Immature natural killer cell (primary cell): ENCODE measurements at regions not wholly inside any gene's neighbourhood (a gene's known extent, or its start where the extent isn't known, plus 50 kb on each side); places are given as distances from the start of the nearest gene placed in this dataset.

Source experiments
- DNase-seq, 3 donors: peaks; one replicate each; pipeline ENCODE4 v3.0.0; 2022; ENCODE audit warnings: mixed read lengths in 1 of 3
- H3K27ac Mint-ChIP-seq, 6 donors: one replicate each; pipeline ENCODE4 v1.8.0; 2020; ENCODE audit warnings: mixed read lengths in 6 of 6, mild to moderate bottlenecking in 5 of 6, inconsistent platforms in 4 of 6, moderate library complexity in 3 of 6
- H3K27me3 Mint-ChIP-seq, 3 donors: one replicate each; pipeline ENCODE4 v1.8.0; 2020 to 2021; ENCODE audit warnings: low read depth in 3 of 3, mild to moderate bottlenecking in 3 of 3, mixed read lengths in 3 of 3, moderate library complexity in 3 of 3, inconsistent platforms in 1 of 3
- H3K36me3 Mint-ChIP-seq, 3 donors: one replicate each; pipeline ENCODE4 v1.8.0; 2020; ENCODE audit warnings: mixed read lengths in 3 of 3, inconsistent platforms in 2 of 3, mild to moderate bottlenecking in 2 of 3
- H3K4me1 Mint-ChIP-seq, 2 donors: one replicate each; pipeline ENCODE4 v1.8.0; 2020; ENCODE audit warnings: inconsistent platforms in 2 of 2, mild to moderate bottlenecking in 2 of 2, mixed read lengths in 2 of 2, moderate library complexity in 1 of 2
- H3K4me3 Mint-ChIP-seq, 5 donors: one replicate each; pipeline ENCODE4 v1.8.0; 2020; ENCODE audit warnings: mild to moderate bottlenecking in 5 of 5, mixed read lengths in 5 of 5, inconsistent platforms in 3 of 5, moderate library complexity in 3 of 5
- H3K9me3 Mint-ChIP-seq, 6 donors: one replicate each; pipeline ENCODE4 v1.8.0; 2020; ENCODE audit warnings: mild to moderate bottlenecking in 6 of 6, mixed read lengths in 6 of 6, inconsistent platforms in 4 of 6, moderate library complexity in 3 of 6

DNA sequence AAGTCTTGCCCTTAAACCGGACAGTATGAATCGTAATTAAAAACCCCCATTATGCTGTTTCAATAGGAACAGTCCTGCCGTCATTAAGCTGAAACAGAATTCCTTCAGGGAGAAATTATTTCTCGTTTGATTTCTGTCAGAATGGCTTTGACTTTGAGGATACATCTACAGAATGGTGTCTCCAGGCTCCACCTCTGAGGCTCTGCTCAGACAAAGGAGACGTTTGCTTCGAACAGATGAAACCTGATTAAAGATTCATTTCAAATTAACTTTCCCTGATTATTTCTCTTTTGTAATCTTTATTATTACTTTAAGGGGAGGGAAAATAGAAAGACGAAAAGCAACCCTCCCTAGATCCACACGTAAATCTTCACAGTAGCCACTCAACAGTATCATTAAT is 106.9 kb downstream of the TMEM114 start:
- DNase-seq = no peak
- H3K27ac Mint-ChIP-seq = no peak overlapping the region
- peaks cover 0 to 1% (median 0%) of the 10 kb centered on the region in 6 donors for H3K9me3 Mint-ChIP-seq
- peaks cover 1 to 5% (median 2%) of the 10 kb centered on the region in 3 donors for H3K27me3 Mint-ChIP-seq
- no peaks in the 10 kb centered on the region for H3K4me1 Mint-ChIP-seq
- H3K36me3 Mint-ChIP-seq = no peaks in the 10 kb centered on the region
- H3K4me3 Mint-ChIP-seq = no peak overlapping the region

DNA sequence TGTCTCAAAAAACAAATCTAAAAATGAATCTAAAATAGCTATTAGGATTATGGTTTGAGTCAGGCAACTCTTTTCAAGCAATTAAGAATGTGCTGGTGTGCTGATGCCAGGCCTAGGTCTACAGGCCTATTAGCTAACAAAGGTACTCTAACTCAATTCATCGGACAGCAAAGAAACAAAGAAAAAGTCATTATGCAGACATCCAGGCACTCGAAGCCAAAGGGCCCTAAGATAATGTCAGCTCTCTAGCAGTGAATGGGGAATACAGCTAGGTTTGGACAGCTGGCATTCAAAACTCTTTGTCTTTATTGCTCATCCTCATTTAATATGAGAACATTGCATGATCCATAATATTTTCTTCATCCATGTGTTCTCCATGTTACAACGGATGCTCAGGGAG is 108.5 kb downstream of the TMEM114 start:
- Mint-ChIP-seq H3K9me3 (no peaks in the 10 kb centered on the region), H3K27me3 (peaks cover 0 to 5% (median 2%) of the 10 kb centered on the region in 3 donors), H3K27ac (no peak overlapping the region), H3K4me1 (no peaks in the 10 kb centered on the region), H3K36me3 (no peaks in the 10 kb centered on the region), H3K4me3 (no peak overlapping the region)
- no peak for DNase-seq

DNA sequence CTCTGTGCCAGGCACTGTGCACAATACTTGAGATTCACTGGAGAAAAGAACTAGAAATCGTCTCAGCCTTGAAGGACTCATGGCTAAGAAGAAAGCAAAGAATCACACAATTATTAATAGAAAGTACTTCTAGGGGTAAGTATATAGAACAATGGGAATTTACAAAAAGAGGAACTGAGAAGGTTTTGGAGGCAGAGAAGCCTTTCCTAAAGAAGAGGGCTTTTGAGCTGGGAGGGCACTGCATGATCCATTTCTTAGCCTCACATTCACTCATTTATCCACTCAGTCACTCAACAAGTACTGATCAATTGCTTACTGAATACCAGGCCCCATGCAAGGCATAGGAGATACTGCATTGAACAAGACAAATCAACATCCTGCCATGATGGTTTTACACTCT is 113.5 kb downstream of the TMEM114 start:
- Mint-ChIP-seq H3K36me3 (no peaks in the 10 kb centered on the region), H3K27ac (no peak overlapping the region), H3K4me1 (no peaks in the 10 kb centered on the region), H3K4me3 (no peak overlapping the region), H3K9me3 (no peaks in the 10 kb centered on the region), H3K27me3 (peaks cover 0 to 2% (median 1%) of the 10 kb centered on the region in 3 donors)
- DNase-seq = no peak

DNA sequence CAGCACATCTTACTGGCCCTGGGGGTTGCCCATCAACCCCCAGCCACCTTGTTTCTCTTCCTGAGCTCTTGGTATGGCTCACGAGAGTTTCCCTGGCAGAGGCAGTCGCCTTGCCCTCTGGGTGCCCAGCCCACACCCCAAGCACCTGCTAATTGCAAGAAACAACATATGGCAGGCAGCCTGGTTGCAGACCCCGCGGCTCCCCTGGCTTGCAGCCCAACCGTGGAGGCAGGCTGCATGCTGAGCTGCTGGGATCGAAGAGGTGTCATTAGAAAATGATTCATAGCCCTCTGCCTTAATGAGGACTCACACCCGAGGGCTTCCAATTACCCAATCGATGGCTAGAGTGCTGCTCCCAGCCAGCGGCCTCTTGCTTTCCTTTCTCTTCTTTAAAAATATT is 115.7 kb downstream of the TMEM114 start:
- H3K4me3 Mint-ChIP-seq = no peak overlapping the region
- H3K27me3 Mint-ChIP-seq = peaks cover 0 to 1% (median 0%) of the 10 kb centered on the region in 3 donors
- no peaks in the 10 kb centered on the region for H3K36me3 Mint-ChIP-seq
- H3K9me3 Mint-ChIP-seq = no peaks in the 10 kb centered on the region
- no peak overlapping the region for H3K27ac Mint-ChIP-seq
- no peak for DNase-seq
- no peaks in the 10 kb centered on the region for H3K4me1 Mint-ChIP-seq

DNA sequence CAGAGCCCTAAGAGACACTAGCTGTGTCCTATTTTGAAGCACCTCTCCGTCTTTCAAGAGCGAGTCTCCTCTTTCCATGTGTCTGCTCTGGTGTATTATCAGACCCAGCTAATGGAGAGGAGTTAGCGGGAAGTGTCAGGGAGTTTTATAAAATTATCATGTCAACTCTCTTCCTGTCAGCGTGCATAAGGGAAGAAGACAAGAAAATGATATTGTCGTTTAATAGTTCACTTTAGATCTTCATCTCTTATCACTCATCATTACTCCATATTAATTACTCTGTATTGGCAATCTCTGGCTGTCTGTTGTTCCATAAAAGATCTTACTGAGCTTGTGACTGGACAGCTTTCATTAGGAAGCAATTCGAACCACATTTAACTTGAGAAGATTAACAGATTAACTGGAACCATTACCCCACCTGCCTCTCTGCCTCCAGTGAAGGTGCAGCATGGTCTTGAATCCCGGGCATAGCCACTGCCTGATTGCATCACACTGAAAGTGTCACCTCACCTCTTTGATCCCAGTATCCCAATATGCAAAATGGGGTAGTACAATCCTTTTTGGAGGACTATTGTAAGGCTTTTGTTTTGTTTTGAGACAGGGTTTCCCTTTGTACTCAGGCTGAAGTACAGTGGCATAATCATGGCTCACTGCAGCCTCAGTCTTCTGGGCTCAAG is 121.1 kb downstream of the TMEM114 start:
- H3K4me3 Mint-ChIP-seq = no peak overlapping the region
- H3K9me3 Mint-ChIP-seq = peaks cover 0 to 2% (median 0%) of the 10 kb centered on the region in 6 donors
- H3K36me3 Mint-ChIP-seq = no peaks in the 10 kb centered on the region
- H3K27ac Mint-ChIP-seq = no peak overlapping the region
- H3K27me3 Mint-ChIP-seq = peaks cover 0 to 4% (median 0%) of the 10 kb centered on the region in 3 donors
- no peak for DNase-seq
- H3K4me1 Mint-ChIP-seq = no peaks in the 10 kb centered on the region

DNA sequence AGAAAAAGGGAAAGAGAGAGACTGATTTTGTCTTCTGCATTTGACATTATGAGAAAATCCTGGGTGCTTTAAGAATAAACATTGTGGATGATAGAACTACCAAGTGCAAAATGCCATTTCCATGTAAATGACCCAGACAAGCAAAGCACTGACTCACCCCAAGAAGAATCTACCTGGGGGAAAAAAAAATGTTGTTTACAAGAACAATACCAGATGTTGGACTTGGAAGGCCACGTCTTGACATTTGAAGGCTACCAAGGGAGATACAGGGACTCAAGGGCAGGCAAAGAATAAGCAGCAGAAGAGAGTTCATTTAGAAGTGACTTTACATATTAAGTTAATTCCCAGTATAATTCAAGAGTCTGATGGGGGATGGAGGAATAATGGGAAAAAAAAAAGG is 125.3 kb downstream of the TMEM114 start:
- no peak overlapping the region for H3K4me3 Mint-ChIP-seq
- H3K9me3 Mint-ChIP-seq = peaks cover 0 to 4% (median 0%) of the 10 kb centered on the region in 6 donors
- no peak overlapping the region for H3K27ac Mint-ChIP-seq
- peaks cover 0 to 7% (median 0%) of the 10 kb centered on the region in 3 donors for H3K27me3 Mint-ChIP-seq
- H3K36me3 Mint-ChIP-seq = no peaks in the 10 kb centered on the region
- no peaks in the 10 kb centered on the region for H3K4me1 Mint-ChIP-seq
- no peak for DNase-seq

DNA sequence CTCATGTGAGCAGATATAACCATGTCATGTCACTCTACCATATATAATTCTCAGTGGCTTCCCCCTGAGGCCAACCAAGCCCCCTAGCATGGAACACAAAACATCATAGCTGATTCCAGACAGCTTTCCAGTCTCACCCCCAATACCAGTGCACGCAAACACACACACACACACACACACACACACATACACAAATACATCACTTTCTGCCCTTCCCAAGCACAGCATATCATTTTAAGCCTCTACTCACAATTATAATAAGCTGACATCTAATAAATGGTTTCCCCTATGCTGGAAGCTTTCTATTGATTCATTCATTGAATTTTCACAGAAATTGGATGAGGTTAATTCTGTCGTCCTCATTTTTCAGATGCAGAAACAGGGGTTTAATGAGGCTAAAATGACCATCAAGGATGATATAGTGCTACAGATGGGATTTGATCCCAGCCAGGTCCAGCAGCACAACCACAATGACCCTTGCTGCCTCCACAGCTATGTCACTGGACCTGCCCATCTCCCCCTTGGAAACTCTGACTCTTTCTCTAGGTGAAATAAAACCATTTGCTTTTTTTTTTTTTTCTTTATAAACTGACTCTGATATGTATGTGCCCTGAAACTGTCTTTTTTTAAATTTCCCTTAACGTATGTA is 131.1 kb downstream of the TMEM114 start:
- H3K27me3 Mint-ChIP-seq = peaks cover 0 to 8% (median 0%) of the 10 kb centered on the region in 3 donors
- no peak overlapping the region for H3K4me3 Mint-ChIP-seq
- no peak overlapping the region for H3K27ac Mint-ChIP-seq
- no peaks in the 10 kb centered on the region for H3K36me3 Mint-ChIP-seq
- no peak for DNase-seq
- no peaks in the 10 kb centered on the region for H3K4me1 Mint-ChIP-seq
- H3K9me3 Mint-ChIP-seq = peaks cover 0 to 2% (median 0%) of the 10 kb centered on the region in 6 donors

DNA sequence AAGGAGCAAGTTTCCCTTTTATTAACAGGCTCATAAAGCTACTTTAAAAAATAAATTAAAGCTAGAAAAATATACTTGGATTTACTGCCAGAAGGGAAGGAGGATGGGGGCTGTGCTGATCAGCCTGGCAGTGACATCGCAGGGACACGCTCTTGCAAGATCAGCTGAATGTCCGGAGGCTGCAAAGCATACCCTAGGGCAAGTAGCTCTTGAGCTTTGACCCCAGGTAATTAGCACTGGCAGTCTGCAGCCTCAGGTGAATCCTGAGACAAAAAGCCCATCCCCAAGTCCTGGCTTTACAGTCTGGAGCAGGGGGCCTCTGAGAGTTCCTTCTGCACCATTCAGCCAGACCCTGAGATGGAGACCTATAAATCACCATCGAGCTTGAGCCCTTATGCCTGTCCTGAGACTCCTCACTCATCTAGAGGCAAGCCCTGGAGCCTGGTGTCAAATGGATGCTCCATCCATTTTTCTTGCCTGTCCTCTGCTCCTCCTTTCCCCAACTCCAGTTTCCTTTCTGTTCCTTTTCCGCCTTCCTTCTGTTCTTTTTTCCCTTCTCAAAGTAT is 131.7 kb downstream of the TMEM114 start:
- DNase-seq = no peak
- H3K9me3 Mint-ChIP-seq = peaks cover 0 to 2% (median 0%) of the 10 kb centered on the region in 6 donors
- H3K4me3 Mint-ChIP-seq = no peak overlapping the region
- no peak overlapping the region for H3K27ac Mint-ChIP-seq
- no peaks in the 10 kb centered on the region for H3K4me1 Mint-ChIP-seq
- peaks cover 0 to 8% (median 0%) of the 10 kb centered on the region in 3 donors for H3K27me3 Mint-ChIP-seq
- H3K36me3 Mint-ChIP-seq = no peaks in the 10 kb centered on the region

DNA sequence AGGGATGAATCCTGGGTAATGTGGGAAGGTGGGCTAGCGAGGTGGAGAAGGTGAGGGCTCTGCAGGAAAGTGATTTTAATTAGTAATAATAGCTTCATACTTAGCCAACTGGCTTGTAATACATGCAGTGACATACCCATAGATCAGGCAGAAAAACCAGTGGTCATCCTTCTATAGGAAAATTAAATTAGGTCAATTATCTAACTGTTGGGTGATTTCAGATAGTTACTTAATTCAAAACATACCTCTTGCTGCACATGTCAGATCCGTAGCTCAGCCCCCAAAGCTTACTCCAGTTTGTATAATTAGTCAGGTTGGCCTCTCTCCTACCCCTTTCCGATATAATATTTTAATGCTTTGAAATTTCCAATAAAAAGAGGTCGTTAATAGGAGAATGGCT is 137.0 kb downstream of the TMEM114 start:
- Mint-ChIP-seq H3K36me3 (no peaks in the 10 kb centered on the region), H3K27me3 (peaks cover 1 to 3% (median 2%) of the 10 kb centered on the region in 3 donors), H3K4me1 (no peaks in the 10 kb centered on the region), H3K9me3 (peaks cover 0 to 3% (median 0%) of the 10 kb centered on the region in 6 donors), H3K4me3 (no peak overlapping the region), H3K27ac (no peak overlapping the region)
- no peak for DNase-seq

DNA sequence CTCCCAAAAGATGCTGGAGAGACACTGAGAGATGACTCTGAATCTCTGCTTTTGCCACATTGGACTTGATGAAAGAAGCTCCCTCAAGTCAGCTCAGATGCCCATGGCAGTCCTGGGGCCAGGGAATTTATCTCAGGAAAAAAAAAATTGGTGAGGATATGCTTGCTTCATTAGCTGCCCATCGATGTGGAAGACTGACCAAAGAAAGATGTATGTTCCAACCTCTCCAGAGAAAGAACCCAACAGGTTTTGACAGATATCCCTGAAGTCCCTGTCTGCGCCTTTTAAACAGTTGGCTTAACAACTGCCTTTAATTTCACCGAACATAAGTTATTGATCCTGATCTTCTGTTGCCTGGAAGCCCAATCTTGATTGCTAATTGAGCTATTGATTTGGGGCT is 137.4 kb downstream of the TMEM114 start:
- Mint-ChIP-seq H3K27ac (no peak overlapping the region), H3K4me3 (no peak overlapping the region), H3K27me3 (peaks cover 1 to 3% (median 2%) of the 10 kb centered on the region in 3 donors), H3K9me3 (peaks cover 0 to 3% (median 0%) of the 10 kb centered on the region in 6 donors), H3K36me3 (no peaks in the 10 kb centered on the region), H3K4me1 (no peaks in the 10 kb centered on the region)
- DNase-seq = no peak

DNA sequence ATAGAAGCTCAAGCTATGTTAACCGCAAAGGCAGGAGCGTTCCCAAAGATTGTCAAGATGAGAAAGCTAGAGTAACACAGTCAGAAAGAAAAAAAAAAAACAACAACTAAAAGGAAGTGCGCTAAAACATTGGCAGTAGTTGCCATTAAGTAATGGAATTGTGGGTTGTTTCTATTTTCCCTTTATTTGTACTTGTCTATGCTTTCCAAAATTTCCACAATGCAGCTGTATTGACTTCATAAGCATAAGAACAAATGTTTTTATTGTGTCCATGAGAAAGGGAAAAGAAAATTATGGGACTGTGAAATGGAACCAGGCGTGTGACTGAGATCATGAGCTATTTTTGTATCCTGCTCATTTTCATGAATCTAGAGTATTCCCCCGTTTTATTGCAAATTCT is 153.4 kb downstream of the TMEM114 start:
- peaks cover 2 to 5% (median 4%) of the 10 kb centered on the region in 3 donors for H3K27me3 Mint-ChIP-seq
- no peaks in the 10 kb centered on the region for H3K4me1 Mint-ChIP-seq
- no peak overlapping the region for H3K27ac Mint-ChIP-seq
- peaks cover 0 to 7% (median 2%) of the 10 kb centered on the region in 6 donors for H3K9me3 Mint-ChIP-seq
- no peak for DNase-seq
- H3K4me3 Mint-ChIP-seq = no peak overlapping the region
- no peaks in the 10 kb centered on the region for H3K36me3 Mint-ChIP-seq

DNA sequence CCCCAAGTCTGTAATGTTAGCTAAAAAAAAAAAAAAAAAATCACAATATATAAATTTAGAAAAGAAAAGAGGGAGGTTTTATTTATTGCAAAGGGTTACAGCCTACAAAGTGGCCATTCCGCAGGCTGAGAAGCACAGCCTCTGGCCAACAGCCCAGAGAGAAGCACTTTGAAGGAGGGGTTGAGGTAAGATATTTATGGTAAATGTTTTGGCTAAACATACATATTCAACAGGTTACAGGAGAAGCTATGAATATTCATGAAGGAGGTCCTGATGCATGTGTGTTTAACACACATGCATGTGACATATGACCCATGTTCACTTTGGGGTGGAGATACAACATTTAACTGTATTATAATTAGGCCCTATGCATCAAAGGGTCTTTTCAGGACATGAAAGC is 158.5 kb downstream of the TMEM114 start:
- Mint-ChIP-seq H3K27me3 (peaks cover 2 to 6% (median 5%) of the 10 kb centered on the region in 3 donors), H3K36me3 (no peaks in the 10 kb centered on the region), H3K4me3 (no peak overlapping the region), H3K27ac (no peak overlapping the region), H3K4me1 (no peaks in the 10 kb centered on the region), H3K9me3 (peaks cover 0 to 11% (median 1%) of the 10 kb centered on the region in 6 donors)
- no peak for DNase-seq

DNA sequence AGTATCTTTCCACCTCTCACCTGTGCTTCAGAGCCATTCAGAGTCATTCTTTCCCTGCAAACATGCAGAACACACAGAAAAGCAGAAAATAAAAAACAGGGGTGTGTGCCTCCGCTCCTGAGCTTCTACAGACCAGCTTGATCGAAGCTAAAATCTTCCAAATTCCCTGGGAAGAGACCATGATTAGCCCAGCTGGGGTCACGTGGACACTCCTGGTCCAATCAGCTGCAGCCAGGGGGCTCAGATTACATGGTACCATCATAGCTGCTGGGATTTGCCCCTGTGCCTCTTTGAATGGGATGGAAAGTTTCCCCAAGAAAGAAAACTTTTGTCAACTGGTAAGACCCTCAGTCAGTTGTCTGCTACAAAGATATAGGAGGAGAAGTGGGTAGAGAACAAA is 159.9 kb downstream of the TMEM114 start:
- Mint-ChIP-seq H3K36me3 (no peaks in the 10 kb centered on the region), H3K27me3 (peaks cover 2 to 6% (median 2%) of the 10 kb centered on the region in 3 donors), H3K9me3 (peaks cover 0 to 11% (median 3%) of the 10 kb centered on the region in 6 donors), H3K4me3 (no peak overlapping the region), H3K27ac (no peak overlapping the region), H3K4me1 (no peaks in the 10 kb centered on the region)
- no peak for DNase-seq

DNA sequence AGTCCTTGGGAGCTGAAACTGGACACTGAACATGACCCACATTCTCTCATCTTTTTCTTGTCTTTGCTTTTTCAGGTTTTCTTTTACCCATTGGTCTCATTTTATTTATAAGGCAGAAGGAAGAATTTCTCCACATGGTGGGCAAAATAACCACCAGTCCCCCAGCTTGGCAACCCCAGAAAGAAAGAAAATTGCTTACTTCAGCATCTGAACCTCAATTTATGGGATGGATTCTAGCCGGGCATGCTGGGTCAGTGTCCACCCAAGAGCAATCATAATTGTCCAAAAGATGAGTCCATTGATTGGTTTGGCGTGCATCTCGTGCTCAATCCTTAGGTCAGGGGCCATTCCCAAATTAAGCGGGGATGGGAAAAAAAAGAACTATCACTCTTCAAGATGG is 163.7 kb downstream of the TMEM114 start:
- H3K4me1 Mint-ChIP-seq = no peaks in the 10 kb centered on the region
- H3K27ac Mint-ChIP-seq = no peak overlapping the region
- H3K9me3 Mint-ChIP-seq = peaks cover 0 to 9% (median 2%) of the 10 kb centered on the region in 6 donors
- no peak overlapping the region for H3K4me3 Mint-ChIP-seq
- H3K27me3 Mint-ChIP-seq = peaks cover 0 to 4% (median 2%) of the 10 kb centered on the region in 3 donors
- DNase-seq = no peak
- no peaks in the 10 kb centered on the region for H3K36me3 Mint-ChIP-seq
